A549 (cell line): ENCODE measurements at regions not wholly inside any gene's neighbourhood (a gene's known extent, or its start where the extent isn't known, plus 50 kb on each side); places are given as distances from the start of the nearest gene placed in this dataset.

Experiments used
- ATAC-seq, 2 experiments: fragments of 200-7000 bp in 1 of 2; fragments of >200 bp in 1 of 2; cut with Nextera tagmentation in 1 of 2; cut with Tn5 transposase in 1 of 2; 3 replicates each; pipeline versions ENCODE4 v1.8.0 to v1.9.1; 2018 to 2020; ENCODE audit warnings: mild to moderate bottlenecking in 1 of 2, moderate library complexity in 1 of 2
- CTCF ChIA-PET: fragments of 300-600 bp; sonication (Branson Sonifier 250); formaldehyde crosslinking; extraction: SDS; loops from one replicate; lab custom pipeline; 2021; ENCODE audit warnings: antibody characterized with exemption, inconsistent platforms; lab: Yijun Ruan, JAX
- POLR2A ChIA-PET: fragments of 350-600 bp; formaldehyde crosslinking; extraction: SDS; loops from one replicate; lab custom pipeline; 2021; ENCODE audit warnings: antibody characterized with exemption, inconsistent platforms; lab: Yijun Ruan, JAX
- DNase-seq, 2 experiments: peaks; one replicate each; pipeline versions ENCODE4 v3.0.0 to v3.0.0-alpha.2; 2011 to 2016; ENCODE audit warnings: low read depth in 1 of 2, low spot score in 1 of 2
- FAIRE-seq: peaks from 2 replicates; lab custom pipeline; 2011; peaks lifted over from hg19 to GRCh38; lab: Jason Lieb, UNC
- H3K27ac ChIP-seq, 2 experiments: fragments of >200 bp; sonication (Bioruptor Twin); formaldehyde crosslinking; 3 replicates each; pipeline ENCODE4 v1.5.1; 2016 to 2017
- H3K4me1 ChIP-seq: fragments of >200 bp; sonication (Bioruptor Twin); formaldehyde crosslinking; 3 replicates; pipeline ENCODE4 v1.6.1; 2016
- H3K4me2 ChIP-seq: fragments of >200 bp; sonication (Bioruptor Twin); formaldehyde crosslinking; 3 replicates; pipeline ENCODE4 v1.6.1; 2016
- H3K4me3 ChIP-seq: fragments of >200 bp; sonication (Bioruptor Twin); formaldehyde crosslinking; 3 replicates; pipeline ENCODE4 v1.5.1; 2016
- H3K9me3 ChIP-seq: fragments of >200 bp; sonication (Bioruptor Twin); formaldehyde crosslinking; 3 replicates; pipeline ENCODE4 v1.6.1; 2016
- BCL3 ChIP-seq: fragments of >200 bp; sonication (Bioruptor Twin); formaldehyde crosslinking; IDR thresholded peaks from 3 replicates; pipeline ENCODE4 v1.6.1; 2016
- CBX2 ChIP-seq: fragments of 200-600 bp; sonication (generic); IDR thresholded peaks from 2 replicates; pipeline ENCODE4 v1.6.1; 2016; ENCODE audit warnings: low read depth, mild to moderate bottlenecking, borderline replicate concordance
- EHMT2 ChIP-seq: fragments of 200-600 bp; sonication (generic); IDR thresholded peaks from 2 replicates; pipeline ENCODE4 v1.6.1; 2016; ENCODE audit warnings: antibody characterized with exemption, low read depth, mild to moderate bottlenecking, moderate library complexity
- EP300 ChIP-seq, 2 experiments: fragments of >200 bp; sonication (Bioruptor Twin); formaldehyde crosslinking; IDR thresholded peaks; 2 replicates in 1 of 2; 3 replicates in 1 of 2; pipeline ENCODE4 v1.6.1; 2016 to 2017
- FOSL2 ChIP-seq, 2 experiments: fragments of 450-650 bp in 1 of 2; fragments of >200 bp in 1 of 2; sonication (Bioruptor Twin) in 1 of 2; formaldehyde crosslinking; IDR thresholded peaks; 2 replicates each; pipeline versions ENCODE4 v1.5.0 to v1.6.1; 2016 to 2020; ENCODE audit warnings: mild to moderate bottlenecking in 1 of 2, moderate library complexity in 1 of 2
- HEYL ChIP-seq: fragments of 250-450 bp; sonication (Bioruptor Pico); IDR thresholded peaks from 2 replicates; pipeline ENCODE4 v1.8.0; 2021; ENCODE audit warnings: mild to moderate bottlenecking, moderate library complexity
- HOXB13 ChIP-seq: fragments of 250-450 bp; sonication (Bioruptor Pico); IDR thresholded peaks from 2 replicates; pipeline ENCODE4 v1.5.0; 2020; ENCODE audit warnings: low read depth, mild to moderate bottlenecking, moderate library complexity
- MYC ChIP-seq: IDR thresholded peaks from 2 replicates; pipeline ENCODE4 v1.6.1; 2012; ENCODE audit warnings: mild to moderate bottlenecking, inconsistent platforms, low read length, improper control_type of control experiment, borderline replicate concordance
- NPAS2 ChIP-seq: fragments of 250-450 bp; sonication (Bioruptor Pico); IDR thresholded peaks from 2 replicates; pipeline ENCODE4 v1.8.0; 2022; ENCODE audit warnings: mild to moderate bottlenecking, moderate library complexity, borderline replicate concordance
- RCOR1 ChIP-seq: fragments of 150-350 bp; IDR thresholded peaks from 2 replicates; pipeline ENCODE4 v1.6.1; 2014; ENCODE audit warnings: antibody characterized with exemption, low read length, low read depth
- REST ChIP-seq: fragments of 200-600 bp; sonication (generic); IDR thresholded peaks from 2 replicates; pipeline ENCODE4 v1.6.1; 2016; ENCODE audit warnings: antibody characterized with exemption, mild to moderate bottlenecking, moderate library complexity
- SREBF2 ChIP-seq: fragments of 450-650 bp; IDR thresholded peaks from 2 replicates; pipeline ENCODE4 v1.6.1; 2014; ENCODE audit warnings: mild to moderate bottlenecking, moderate library complexity
- TFCP2L1 ChIP-seq: fragments of 250-450 bp; sonication (Bioruptor Pico); IDR thresholded peaks from 2 replicates; pipeline ENCODE4 v1.5.0; 2021; ENCODE audit warnings: mild to moderate bottlenecking
- ZNF302 ChIP-seq: fragments of 250-450 bp; sonication (Bioruptor Pico); IDR thresholded peaks from 2 replicates; pipeline ENCODE4 v1.9.0; 2021; ENCODE audit warnings: inconsistent platforms, mild to moderate bottlenecking, moderate library complexity
- WGBS: methylation state at CpG from one replicate; pipeline ENCODE4 v1.1.6; 2017; ENCODE audit errors: missing lambda C conversion rate; 5-methylcytosine and 5-hydroxymethylcytosine counted together

- TF ChIP-seq TFCP2L1 (CRISPR knock-in tag) (no peak), HOXB13 (CRISPR knock-in tag) (no peak), REST (no peak), FOSL2 (IDR thresholded peaks at IDR 0.05) (no peak), FOSL2 (CRISPR knock-in tag; IDR thresholded peaks at IDR 0.05) (no peak), EP300 (IDR thresholded peaks at IDR 0.05) (no peak)
These were observed 685.7 kb upstream of the PIK3C3 start (continued) for GRCh38 chr18:41269294-41269693.

- DNase-seq: no peak
- TF ChIP-seq EHMT2 (no peak), NPAS2 (no peak), SREBF2 (no peak), CBX2 (no peak), HOXB13 (CRISPR knock-in tag) (no peak)
- H3K4me3 ChIP-seq: no peak overlapping the region
- no peaks in the 10 kb centered on the region for H3K9me3 ChIP-seq
- H3K4me2 ChIP-seq: no peak overlapping the region
- FAIRE-seq: no peak
- WGBS: 3% methylated on average over 2 of the region's 2 CpGs
- ChIA-PET CTCF (interaction anchor here (0.6 kb wide), 1 partner anchor 715 kb away, joined by 3 read pairs; no protein-coding TSS in a partner anchor), POLR2A (no interaction called here)
- ATAC-seq: no peak
- H3K27ac ChIP-seq: no peak overlapping the region
- H3K4me1 ChIP-seq: no peaks in the 10 kb centered on the region
These were observed 686.8 kb upstream of the PIK3C3 start for GRCh38 chr18:41268271-41268670.

GRCh38 chr18:41266616-41267015, 688.4 kb upstream of the PIK3C3 start:
- CTCF ChIA-PET: no interaction called here
- Histone ChIP-seq H3K4me2 (no peak overlapping the region), H3K4me3 (no peak overlapping the region), H3K27ac (no peak overlapping the region), H3K9me3 (no peaks in the 10 kb centered on the region), H3K4me1 (no peaks in the 10 kb centered on the region)
- DNase-seq: no peak
- ATAC-seq: no peak
- no peak for FAIRE-seq
- POLR2A ChIA-PET: no interaction called here
- WGBS: 15% methylated on average over 2 of the region's 3 CpGs
- TF ChIP-seq HEYL (CRISPR knock-in tag) (no peak), ZNF302 (CRISPR knock-in tag) (no peak), BCL3 (no peak), SREBF2 (no peak), RCOR1 (no peak), MYC (no peak)

- DNase-seq (no peak), FAIRE-seq (no peak), ATAC-seq (no peak)
- H3K27ac ChIP-seq: no peak overlapping the region
- ChIA-PET POLR2A (no interaction called here), CTCF (no interaction called here)
- no peak overlapping the region for H3K4me2 ChIP-seq
- H3K4me1 ChIP-seq: no peaks in the 10 kb centered on the region
- no peak overlapping the region for H3K4me3 ChIP-seq
- no peaks in the 10 kb centered on the region for H3K9me3 ChIP-seq
- WGBS: 6% methylated on average over 4 of the region's 5 CpGs
- TF ChIP-seq REST: no peak
These were observed 688.8 kb upstream of the PIK3C3 start for GRCh38 chr18:41266204-41266603.
